PFSK-1 (cell line): ENCODE measurements at regions not wholly inside any gene's neighbourhood (a gene's known extent, or its start where the extent isn't known, plus 50 kb on each side); places are given as distances from the start of the nearest gene placed in this dataset.

ENCODE experiments used
- POLR2AphosphoS5 ChIP-seq: IDR thresholded peaks from 2 replicates; pipeline ENCODE4 v1.6.1; 2012; ENCODE audit warnings: low read depth, mild to moderate bottlenecking, control low read depth, low read length, moderate library complexity
- SIN3A ChIP-seq: IDR thresholded peaks from 2 replicates; pipeline ENCODE4 v1.6.1; 2012; ENCODE audit warnings: mild to moderate bottlenecking, low read length, moderate library complexity, borderline replicate concordance; ENCODE audit not compliant: insufficient read depth
- TAF1 ChIP-seq: IDR thresholded peaks from 2 replicates; pipeline ENCODE4 v1.6.1; 2012; ENCODE audit warnings: low read length, control low read depth, borderline replicate concordance; ENCODE audit not compliant: insufficient read depth
- TF ChIP-seq, protein P1 (sequence below), 2 experiments: IDR thresholded peaks; 2 replicates each; pipeline versions ENCODE4 v1.6.1 to v1.8.0; 2011 to 2012; ENCODE audit warnings: low read depth in 2 of 2, low read length in 2 of 2, control low read depth in 1 of 2, inconsistent platforms in 1 of 2, mild to moderate bottlenecking in 1 of 2, moderate library complexity in 1 of 2; ENCODE audit not compliant: insufficient read depth in 1 of 2

DNA sequence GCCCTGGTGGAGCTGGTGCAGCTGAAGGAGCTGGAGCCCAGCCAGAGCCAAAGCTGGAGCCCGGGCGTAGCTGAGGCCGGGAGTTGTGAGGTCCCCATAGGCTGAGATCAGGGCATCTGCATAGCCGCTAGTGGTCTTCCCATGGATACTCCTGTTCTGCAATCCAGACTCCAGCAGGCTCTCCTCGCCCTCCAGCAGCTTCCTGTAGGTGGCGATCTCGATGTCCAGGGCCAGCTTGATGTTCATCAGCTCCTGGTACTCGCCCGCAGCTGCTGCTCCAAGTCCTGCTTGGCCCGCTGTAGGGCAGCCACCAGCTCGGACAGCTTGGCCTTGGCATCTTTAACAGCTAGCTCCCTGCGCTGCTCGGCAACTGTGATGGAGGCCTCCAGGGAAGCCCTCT lies 966.1 kb downstream of the FSCB start:
- TF ChIP-seq, protein P1, sequence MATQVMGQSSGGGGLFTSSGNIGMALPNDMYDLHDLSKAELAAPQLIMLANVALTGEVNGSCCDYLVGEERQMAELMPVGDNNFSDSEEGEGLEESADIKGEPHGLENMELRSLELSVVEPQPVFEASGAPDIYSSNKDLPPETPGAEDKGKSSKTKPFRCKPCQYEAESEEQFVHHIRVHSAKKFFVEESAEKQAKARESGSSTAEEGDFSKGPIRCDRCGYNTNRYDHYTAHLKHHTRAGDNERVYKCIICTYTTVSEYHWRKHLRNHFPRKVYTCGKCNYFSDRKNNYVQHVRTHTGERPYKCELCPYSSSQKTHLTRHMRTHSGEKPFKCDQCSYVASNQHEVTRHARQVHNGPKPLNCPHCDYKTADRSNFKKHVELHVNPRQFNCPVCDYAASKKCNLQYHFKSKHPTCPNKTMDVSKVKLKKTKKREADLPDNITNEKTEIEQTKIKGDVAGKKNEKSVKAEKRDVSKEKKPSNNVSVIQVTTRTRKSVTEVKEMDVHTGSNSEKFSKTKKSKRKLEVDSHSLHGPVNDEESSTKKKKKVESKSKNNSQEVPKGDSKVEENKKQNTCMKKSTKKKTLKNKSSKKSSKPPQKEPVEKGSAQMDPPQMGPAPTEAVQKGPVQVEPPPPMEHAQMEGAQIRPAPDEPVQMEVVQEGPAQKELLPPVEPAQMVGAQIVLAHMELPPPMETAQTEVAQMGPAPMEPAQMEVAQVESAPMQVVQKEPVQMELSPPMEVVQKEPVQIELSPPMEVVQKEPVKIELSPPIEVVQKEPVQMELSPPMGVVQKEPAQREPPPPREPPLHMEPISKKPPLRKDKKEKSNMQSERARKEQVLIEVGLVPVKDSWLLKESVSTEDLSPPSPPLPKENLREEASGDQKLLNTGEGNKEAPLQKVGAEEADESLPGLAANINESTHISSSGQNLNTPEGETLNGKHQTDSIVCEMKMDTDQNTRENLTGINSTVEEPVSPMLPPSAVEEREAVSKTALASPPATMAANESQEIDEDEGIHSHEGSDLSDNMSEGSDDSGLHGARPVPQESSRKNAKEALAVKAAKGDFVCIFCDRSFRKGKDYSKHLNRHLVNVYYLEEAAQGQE (IDR thresholded peaks at IDR 0.05; ENCODE audit: insufficient read depth in 1 of 2, low read depth in 2 of 2, low read length in 2 of 2): no peak
- TF ChIP-seq POLR2AphosphoS5 (no peak), TAF1 (no peak), SIN3A (no peak)
